AG04450 (cell line): ENCODE measurements at regions not wholly inside any gene's neighbourhood (a gene's known extent, or its start where the extent isn't known, plus 50 kb on each side); places are given as distances from the start of the nearest gene placed in this dataset.

ENCODE experiments used
- CTCF ChIA-PET: fragments of 300-600, 350-600 bp; formaldehyde crosslinking; extraction: SDS; loops from one replicate; lab custom pipeline; 2022; ENCODE audit warnings: antibody characterized with exemption, inconsistent platforms; lab: Charles Lee
- POLR2A ChIA-PET: fragments of 350-600 bp; formaldehyde crosslinking; extraction: SDS; loops from one replicate; lab custom pipeline; 2021; ENCODE audit warnings: antibody characterized with exemption, inconsistent platforms; lab: Yijun Ruan, JAX
- DNase-seq: peaks from one replicate; pipeline ENCODE4 v3.0.0-alpha.2; 2011; ENCODE audit warnings: low read depth, low spot score
- H3K27ac ChIP-seq: one replicate; pipeline ENCODE4 v1.5.1; 2012; ENCODE audit warnings: low read depth, low read length, control low read depth
- H3K27me3 ChIP-seq: one replicate; pipeline ENCODE4 v1.6.0; 2012; ENCODE audit warnings: low read length; ENCODE audit not compliant: control insufficient read depth, insufficient read depth
- H3K4me3 ChIP-seq: 2 replicates; pipeline ENCODE4 v1.5.1; 2011; ENCODE audit warnings: mild to moderate bottlenecking, low read depth, low read length, control low read depth
- H3K9me3 ChIP-seq: 2 replicates; pipeline ENCODE4 v1.5.1; 2012; ENCODE audit warnings: low read length; ENCODE audit not compliant: control insufficient read depth, insufficient read depth
- CTCF ChIP-seq: IDR thresholded peaks from 2 replicates; pipeline ENCODE4 v1.5.1; 2011; ENCODE audit warnings: low read depth, low read length, control low read depth, inconsistent platforms

DNA sequence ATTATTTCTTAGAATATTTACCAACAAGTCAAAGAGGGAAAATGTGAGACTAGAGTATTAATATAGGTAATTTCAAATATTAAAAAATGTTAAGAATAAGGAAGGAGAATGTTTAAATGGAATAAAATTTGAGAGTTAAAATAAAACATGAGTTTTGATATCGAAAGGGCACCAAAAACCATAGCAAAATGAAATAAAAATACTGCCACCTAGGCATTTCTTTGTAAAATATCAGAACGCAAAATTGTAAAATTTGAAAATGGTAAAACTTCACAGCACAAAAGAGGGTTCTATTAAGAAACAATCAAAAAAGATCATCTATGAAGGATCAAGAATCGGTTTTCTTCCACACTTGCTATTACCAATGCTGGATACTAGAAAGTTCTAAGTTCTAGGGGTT is 418.3 kb downstream of the TAF11L14 start:
- Histone ChIP-seq H3K27ac (no peak overlapping the region), H3K27me3 (no peaks in the 10 kb centered on the region), H3K4me3 (no peak overlapping the region), H3K9me3 (peaks cover 7% of the 10 kb centered on the region)
- TF ChIP-seq CTCF: no peak
- CTCF ChIA-PET: no interaction called here
- POLR2A ChIA-PET: no interaction called here
- no peak for DNase-seq

- ChIA-PET POLR2A (no interaction called here), CTCF (no interaction called here)
- Histone ChIP-seq H3K9me3 (peaks cover 7% of the 10 kb centered on the region), H3K27me3 (no peaks in the 10 kb centered on the region), H3K4me3 (no peak overlapping the region), H3K27ac (no peak overlapping the region)
- no peak for DNase-seq
- TF ChIP-seq CTCF: no peak
Observed at GRCh38 chr5:18057725-18058124, 423.5 kb downstream of the TAF11L14 start.

GRCh38 chr5:18067615-18068014 is 433.4 kb downstream of the TAF11L14 start:
- Histone ChIP-seq H3K4me3 (no peak overlapping the region), H3K27ac (no peak overlapping the region), H3K9me3 (peaks cover 3% of the 10 kb centered on the region), H3K27me3 (no peaks in the 10 kb centered on the region)
- no peak for TF ChIP-seq CTCF
- ChIA-PET POLR2A (no interaction called here), CTCF (no interaction called here)
- DNase-seq: no peak

- H3K4me3 ChIP-seq: no peak overlapping the region
- H3K27ac ChIP-seq: no peak overlapping the region
- POLR2A ChIA-PET: no interaction called here
- no peaks in the 10 kb centered on the region for H3K27me3 ChIP-seq
- peaks cover 3% of the 10 kb centered on the region for H3K9me3 ChIP-seq
- TF ChIP-seq CTCF: no peak
- CTCF ChIA-PET: no interaction called here
- no peak for DNase-seq
Observed at GRCh38 chr5:18068826-18069225, 434.6 kb downstream of the TAF11L14 start.

- CTCF ChIA-PET: no interaction called here
Observed at GRCh38 chr5:18069790-18070189, 435.5 kb downstream of the TAF11L14 start.

More at GRCh38 chr5:18069790-18070189, 435.5 kb downstream of the TAF11L14 start:
- no peak overlapping the region for H3K4me3 ChIP-seq
- no peak for DNase-seq
- no peak overlapping the region for H3K27ac ChIP-seq
- no peaks in the 10 kb centered on the region for H3K27me3 ChIP-seq
- POLR2A ChIA-PET: no interaction called here
- H3K9me3 ChIP-seq: peaks cover 3% of the 10 kb centered on the region
- TF ChIP-seq CTCF: no peak
